HEK293 (cell line): ENCODE measurements at regions not wholly inside any gene's neighbourhood (a gene's known extent, or its start where the extent isn't known, plus 50 kb on each side); places are given as distances from the start of the nearest gene placed in this dataset.

ENCODE experiments used
- CTCF ChIA-PET: fragments of 350-600 bp; formaldehyde crosslinking; extraction: SDS; loops from one replicate; lab custom pipeline; 2021; ENCODE audit warnings: antibody characterized with exemption; lab: Yijun Ruan, JAX
- POLR2A ChIA-PET: fragments of 300-600 bp; formaldehyde crosslinking; extraction: SDS; loops from one replicate; lab custom pipeline; 2020; ENCODE audit warnings: antibody characterized with exemption, inconsistent platforms; lab: Yijun Ruan, JAX
- H3K27ac ChIP-seq: fragments of 200-500 bp; sonication (Bioruptor generic); 2 replicates; pipeline ENCODE4 v1.5.1; 2014; ENCODE audit warnings: low read depth, low read length, control low read depth, inconsistent platforms; ENCODE audit errors: extremely low read depth
- H3K36me3 ChIP-seq, 2 experiments: fragments of 200-500 bp in 1 of 2; sonication (Bioruptor generic) in 1 of 2; 1 replicate in 1 of 2; 2 replicates in 1 of 2; pipeline ENCODE4 v1.5.1; 2014 to 2017; ENCODE audit warnings: inconsistent platforms in 2 of 2, low read length in 2 of 2; ENCODE audit not compliant: control insufficient read depth in 2 of 2, insufficient read depth in 1 of 2
- H3K4me1 ChIP-seq: fragments of 200-500 bp; sonication (Bioruptor generic); 2 replicates; pipeline ENCODE4 v1.5.1; 2014; ENCODE audit warnings: mild to moderate bottlenecking, low read length, inconsistent platforms; ENCODE audit not compliant: control insufficient read depth, insufficient read depth
- H3K4me3 ChIP-seq: 2 replicates; pipeline ENCODE4 v1.5.1; 2011; ENCODE audit warnings: low read depth, mild to moderate bottlenecking, control low read depth, low read length, moderate library complexity
- H3K9me3 ChIP-seq: fragments of 200-500 bp; sonication (Bioruptor generic); 2 replicates; pipeline ENCODE4 v1.5.1; 2014; ENCODE audit warnings: low read depth, low read length, inconsistent platforms; ENCODE audit not compliant: control insufficient read depth, insufficient read depth
- BCL11B ChIP-seq: fragments of 450-650 bp; formaldehyde crosslinking; IDR thresholded peaks from 2 replicates; pipeline ENCODE4 v1.5.1; 2016; ENCODE audit warnings: low read depth, missing biosample characterization, missing genetic modification characterization
- HIC1 ChIP-seq: fragments of 450-650 bp; formaldehyde crosslinking; IDR thresholded peaks from 2 replicates; pipeline ENCODE4 v1.5.1; 2016; ENCODE audit warnings: missing biosample characterization, missing genetic modification characterization
- HOXC10 ChIP-seq: sonication (generic); formaldehyde crosslinking; IDR thresholded peaks from 2 replicates; pipeline ENCODE4 v1.8.1; 2023; ENCODE audit warnings: mild to moderate bottlenecking, missing genetic modification reagents
- MEIS1 ChIP-seq: sonication (generic); formaldehyde crosslinking; IDR thresholded peaks from 2 replicates; pipeline ENCODE4 v1.8.1; 2022; ENCODE audit warnings: missing genetic modification reagents, mild to moderate bottlenecking, borderline replicate concordance
- OSR2 ChIP-seq: fragments of 450-650 bp; formaldehyde crosslinking; IDR thresholded peaks from 2 replicates; pipeline ENCODE4 v1.5.1; 2016; ENCODE audit warnings: missing biosample characterization, missing genetic modification characterization
- PRDM10 ChIP-seq: fragments of 450-650 bp; formaldehyde crosslinking; IDR thresholded peaks from 2 replicates; pipeline ENCODE4 v1.5.1; 2016; ENCODE audit warnings: missing biosample characterization, missing genetic modification characterization
- PRDM6 ChIP-seq: fragments of 450-650 bp; formaldehyde crosslinking; IDR thresholded peaks from 2 replicates; pipeline ENCODE4 v1.5.1; 2017; ENCODE audit warnings: missing biosample characterization, missing genetic modification characterization
- SCRT1 ChIP-seq: fragments of 450-650 bp; formaldehyde crosslinking; IDR thresholded peaks from 2 replicates; pipeline ENCODE4 v1.5.1; 2016; ENCODE audit warnings: missing biosample characterization, missing genetic modification characterization, borderline replicate concordance
- TRIM28 ChIP-seq: IDR thresholded peaks from 2 replicates; pipeline ENCODE4 v1.6.1; 2011; ENCODE audit warnings: low read length, control low read depth, borderline replicate concordance
- YY1 ChIP-seq: fragments of 450-650 bp; formaldehyde crosslinking; IDR thresholded peaks from 2 replicates; pipeline ENCODE4 v1.5.1; 2018; ENCODE audit warnings: missing biosample characterization, missing genetic modification characterization
- ZBTB44 ChIP-seq: fragments of 450-650 bp; IDR thresholded peaks from 2 replicates; pipeline ENCODE4 v1.5.1; 2018; ENCODE audit warnings: missing biosample characterization, mild to moderate bottlenecking, missing genetic modification characterization
- ZBTB8A ChIP-seq: fragments of 450-650 bp; formaldehyde crosslinking; IDR thresholded peaks from 2 replicates; pipeline ENCODE4 v1.5.1; 2016; ENCODE audit warnings: missing biosample characterization, missing genetic modification characterization
- ZFHX2 ChIP-seq: fragments of 450-650 bp; formaldehyde crosslinking; conservative IDR thresholded peaks from 2 replicates; pipeline ENCODE4 v1.5.1; 2016; ENCODE audit warnings: missing biosample characterization, missing genetic modification characterization
- ZNF146 ChIP-seq: fragments of 450-650 bp; formaldehyde crosslinking; IDR thresholded peaks from 2 replicates; pipeline ENCODE4 v1.5.1; 2016; ENCODE audit warnings: missing biosample characterization, missing genetic modification characterization
- ZNF175 ChIP-seq: fragments of 450-650 bp; formaldehyde crosslinking; IDR thresholded peaks from 2 replicates; pipeline ENCODE4 v1.5.1; 2016; ENCODE audit warnings: missing biosample characterization, missing genetic modification characterization
- ZNF280D ChIP-seq: fragments of 450-650 bp; formaldehyde crosslinking; IDR thresholded peaks from 2 replicates; pipeline ENCODE4 v1.5.1; 2016; ENCODE audit warnings: missing biosample characterization, missing genetic modification characterization
- ZNF37A ChIP-seq: fragments of 450-650 bp; IDR thresholded peaks from 2 replicates; pipeline ENCODE4 v1.5.1; 2018; ENCODE audit warnings: missing biosample characterization, missing genetic modification characterization
- ZNF514 ChIP-seq: fragments of 450-650 bp; formaldehyde crosslinking; IDR thresholded peaks from 2 replicates; pipeline ENCODE4 v1.5.1; 2016; ENCODE audit warnings: missing biosample characterization, missing genetic modification characterization
- ZNF626 ChIP-seq: fragments of 450-650 bp; sonication (Bioruptor Pico); formaldehyde crosslinking; IDR thresholded peaks from 2 replicates; pipeline ENCODE4 v1.5.1; 2018; ENCODE audit warnings: missing biosample characterization, missing genetic modification characterization, inconsistent platforms
- ZNF670 ChIP-seq: fragments of 450-650 bp; formaldehyde crosslinking; IDR thresholded peaks from 2 replicates; pipeline ENCODE4 v1.5.1; 2016; ENCODE audit warnings: missing biosample characterization, missing genetic modification characterization, low read depth
- ZNF707 ChIP-seq: fragments of 450-650 bp; formaldehyde crosslinking; IDR thresholded peaks from 2 replicates; pipeline ENCODE4 v1.5.1; 2016; ENCODE audit warnings: missing biosample characterization, missing genetic modification characterization
- ZNF791 ChIP-seq: fragments of 450-650 bp; formaldehyde crosslinking; IDR thresholded peaks from 2 replicates; pipeline ENCODE4 v1.5.1; 2016; ENCODE audit warnings: missing biosample characterization, missing genetic modification characterization

- POLR2A ChIA-PET = no interaction called here
- TF ChIP-seq ZNF280D (tag by site-specific recombination) = no peak
- TF ChIP-seq MEIS1 = no peak
- TF ChIP-seq OSR2 (tag by site-specific recombination) = no peak
- TF ChIP-seq ZNF37A = no peak
- no peak for TF ChIP-seq TRIM28
- no peak for TF ChIP-seq ZNF670
- no peak for TF ChIP-seq PRDM6
- TF ChIP-seq HOXC10 (CRISPR knock-in tag) = no peak
- no peak for TF ChIP-seq ZNF175 (tag by site-specific recombination)
- TF ChIP-seq BCL11B (tag by site-specific recombination) = no peak
Measured at GRCh38 chr17:74045608-74046280, 157.7 kb upstream of the RPL38 start.

GRCh38 chr17:74049167-74049966 lies 154.1 kb upstream of the RPL38 start:
- no peaks in the 10 kb centered on the region for H3K9me3 ChIP-seq
- H3K27ac ChIP-seq = no peak overlapping the region
- no peaks in the 10 kb centered on the region; the same call in 1 of the 2 replicates for H3K4me1 ChIP-seq
- no peaks in the 10 kb centered on the region for H3K36me3 ChIP-seq
- POLR2A ChIA-PET = no interaction called here
- CTCF ChIA-PET = interaction anchor here (1.4 to 2.0 kb wide), 3 partner anchors 40 to 620 kb away, joined by 4 to 6 read pairs (median 5); no protein-coding TSS in a partner anchor
- H3K4me3 ChIP-seq = no peak overlapping the region
- TF ChIP-seq PRDM10 (tag by site-specific recombination) (no peak), YY1 (no peak), ZNF146 (tag by site-specific recombination) (no peak), SCRT1 (tag by site-specific recombination) (no peak), ZBTB44 (tag by site-specific recombination) (no peak), HIC1 (tag by site-specific recombination) (no peak), ZNF707 (tag by site-specific recombination) (no peak), ZNF626 (tag by site-specific recombination) (no peak), ZNF791 (tag by site-specific recombination) (no peak), ZNF514 (tag by site-specific recombination) (no peak), ZFHX2 (tag by site-specific recombination) (peak; percentile 35), ZBTB8A (tag by site-specific recombination) (no peak)

More at GRCh38 chr17:74045608-74046280, 157.7 kb upstream of the RPL38 start:
- Histone ChIP-seq H3K9me3 (no peaks in the 10 kb centered on the region), H3K27ac (no peak overlapping the region), H3K36me3 (no peaks in the 10 kb centered on the region), H3K4me1 (no peaks in the 10 kb centered on the region), H3K4me3 (no peak overlapping the region)
- CTCF ChIA-PET = interaction anchor here (0.8 to 1.3 kb wide), 2 partner anchors 9 to 22 kb away, joined by 4 to 5 read pairs; no protein-coding TSS in a partner anchor
